Endothelial cell (in vitro differentiated cells): ENCODE measurements at regions not wholly inside any gene's neighbourhood (a gene's known extent, or its start where the extent isn't known, plus 50 kb on each side); places are given as distances from the start of the nearest gene placed in this dataset.

Experiments
- DNase-seq: peaks from one replicate; pipeline ENCODE4 v3.0.0; 2021; ENCODE audit warnings: low spot score
- H3K27ac Mint-ChIP-seq: one replicate; pipeline ENCODE4 v1.8.0; 2021; ENCODE audit warnings: mixed read lengths, inconsistent platforms; ENCODE audit not compliant: unreplicated experiment
- H3K27me3 Mint-ChIP-seq: one replicate; pipeline ENCODE4 v1.8.0; 2021; ENCODE audit warnings: mild to moderate bottlenecking, moderate library complexity, mixed read lengths, inconsistent platforms; ENCODE audit not compliant: unreplicated experiment
- H3K36me3 Mint-ChIP-seq: one replicate; pipeline ENCODE4 v1.8.0; 2021; ENCODE audit warnings: mild to moderate bottlenecking, low read depth, mixed read lengths, inconsistent platforms; ENCODE audit not compliant: unreplicated experiment
- H3K4me1 Mint-ChIP-seq: one replicate; pipeline ENCODE4 v1.8.0; 2021; ENCODE audit warnings: mild to moderate bottlenecking, mixed read lengths, inconsistent platforms; ENCODE audit not compliant: unreplicated experiment
- H3K4me3 Mint-ChIP-seq: one replicate; pipeline ENCODE4 v1.8.0; 2021; ENCODE audit warnings: mild to moderate bottlenecking, mixed read lengths, inconsistent platforms; ENCODE audit not compliant: unreplicated experiment
- H3K9me3 Mint-ChIP-seq: one replicate; pipeline ENCODE4 v1.8.0; 2021; ENCODE audit warnings: mixed read lengths, inconsistent platforms; ENCODE audit not compliant: unreplicated experiment
- CTCF ChIP-seq: fragments of 200-600 bp; sonication (generic); IDR thresholded peaks from one replicate; pipeline ENCODE4 v1.5.0; 2021; ENCODE audit warnings: antibody characterized with exemption; ENCODE audit not compliant: unreplicated experiment

GRCh38 chr12:89181271-89181920 is 170.9 kb downstream of the DUSP6 start:
- no peak for TF ChIP-seq CTCF
- Mint-ChIP-seq H3K27me3 (no peaks in the 10 kb centered on the region), H3K9me3 (no peaks in the 10 kb centered on the region), H3K27ac (no peak overlapping the region), H3K4me1 (peaks cover 22% of the 10 kb centered on the region), H3K36me3 (no peaks in the 10 kb centered on the region), H3K4me3 (no peak overlapping the region)
- no peak for DNase-seq

GRCh38 chr12:89180496-89180895 is 171.8 kb downstream of the DUSP6 start:
- Mint-ChIP-seq H3K9me3 (no peaks in the 10 kb centered on the region), H3K27me3 (no peaks in the 10 kb centered on the region), H3K36me3 (no peaks in the 10 kb centered on the region), H3K27ac (no peak overlapping the region), H3K4me3 (no peak overlapping the region), H3K4me1 (peaks cover 19% of the 10 kb centered on the region)
- TF ChIP-seq CTCF = no peak
- DNase-seq = no peak

GRCh38 chr12:89179983-89180382 is 172.3 kb downstream of the DUSP6 start:
- DNase-seq = no peak
- H3K9me3 Mint-ChIP-seq = no peaks in the 10 kb centered on the region
- peaks cover 19% of the 10 kb centered on the region for H3K4me1 Mint-ChIP-seq
- no peaks in the 10 kb centered on the region for H3K27me3 Mint-ChIP-seq
- H3K27ac Mint-ChIP-seq = no peak overlapping the region
- no peak for TF ChIP-seq CTCF
- H3K36me3 Mint-ChIP-seq = no peaks in the 10 kb centered on the region
- no peak overlapping the region for H3K4me3 Mint-ChIP-seq

GRCh38 chr12:89179245-89179644 is 173.1 kb downstream of the DUSP6 start:
- Mint-ChIP-seq H3K4me3 (no peak overlapping the region), H3K27me3 (no peaks in the 10 kb centered on the region), H3K36me3 (no peaks in the 10 kb centered on the region), H3K9me3 (no peaks in the 10 kb centered on the region), H3K4me1 (peaks cover 19% of the 10 kb centered on the region), H3K27ac (no peak overlapping the region)
- no peak for DNase-seq
- TF ChIP-seq CTCF = no peak

GRCh38 chr12:89177802-89178395 is 174.4 kb downstream of the DUSP6 start:
- Mint-ChIP-seq H3K9me3 (no peaks in the 10 kb centered on the region), H3K27me3 (no peaks in the 10 kb centered on the region), H3K27ac (no peak overlapping the region), H3K4me1 (peaks cover 19% of the 10 kb centered on the region), H3K4me3 (no peak overlapping the region), H3K36me3 (no peaks in the 10 kb centered on the region)
- DNase-seq = no peak
- no peak for TF ChIP-seq CTCF
